IMR-90 (cell line): ENCODE measurements at regions not wholly inside any gene's neighbourhood (a gene's known extent, or its start where the extent isn't known, plus 50 kb on each side); places are given as distances from the start of the nearest gene placed in this dataset.

Experiments
- ATAC-seq: fragments of 200-7000 bp; cut with Tn5 transposase; 2 replicates; pipeline ENCODE4 v1.9.1; 2020; ENCODE audit warnings: low read depth, mild to moderate bottlenecking, moderate library complexity
- BruUV-seq: library from RNA; stranded (reverse); fragments of 400-500 nt; replicated peaks from 2 replicates; lab custom pipeline; 2021; lab: Mats Ljungman, UMichigan
- CTCF ChIA-PET: fragments of 300-600 bp; formaldehyde crosslinking; extraction: SDS; loops from one replicate; lab custom pipeline; 2021; ENCODE audit warnings: antibody characterized with exemption; lab: Yijun Ruan, JAX
- POLR2A ChIA-PET: fragments of 300-600 bp; sonication (Branson Sonifier 250); formaldehyde crosslinking; loops from one replicate; lab custom pipeline; 2022; ENCODE audit warnings: antibody characterized with exemption; ENCODE audit not compliant: unreplicated experiment; lab: Charles Lee
- DNase-seq: peaks from one replicate; pipeline ENCODE4 v3.0.0; 2013
- H2AFZ ChIP-seq: replicated peaks from 2 replicates; pipeline ENCODE3; 2013; ENCODE audit warnings: low read length, mild to moderate bottlenecking; ENCODE audit not compliant: poor library complexity
- H2AK5ac ChIP-seq: 2 replicates; pipeline ENCODE4 v1.6.1; 2013; ENCODE audit warnings: low read depth, low read length, inconsistent platforms
- H2AK9ac ChIP-seq: replicated peaks from 2 replicates; pipeline ENCODE3; 2013; ENCODE audit warnings: mild to moderate bottlenecking, low read depth, low read length, moderate library complexity; ENCODE audit not compliant: poor library complexity
- H2BK120ac ChIP-seq: 2 replicates; pipeline ENCODE4 v1.6.1; 2013; ENCODE audit warnings: low read depth, low read length, inconsistent platforms
- H2BK15ac ChIP-seq: 3 replicates; pipeline ENCODE4 v1.6.1; 2013; ENCODE audit warnings: low read depth, low read length, inconsistent platforms
- H2BK20ac ChIP-seq: 2 replicates; pipeline ENCODE4 v1.6.1; 2013; ENCODE audit warnings: low read depth, mild to moderate bottlenecking, inconsistent platforms, low read length, moderate library complexity
- H2BK5ac ChIP-seq: 2 replicates; pipeline ENCODE4 v1.6.1; 2013; ENCODE audit warnings: mild to moderate bottlenecking, low read depth, low read length, inconsistent platforms; ENCODE audit not compliant: poor library complexity, severe bottlenecking
- H3K14ac ChIP-seq: replicated peaks from 2 replicates; pipeline ENCODE4 v1.6.1; 2013; ENCODE audit warnings: low read depth, low read length, inconsistent platforms
- H3K18ac ChIP-seq: 2 replicates; pipeline ENCODE4 v1.6.1; 2013; ENCODE audit warnings: low read depth, low read length, control low read depth
- H3K23ac ChIP-seq: 2 replicates; pipeline ENCODE4 v1.6.1; 2013; ENCODE audit warnings: low read depth, low read length, inconsistent platforms
- H3K27ac ChIP-seq: 2 replicates; pipeline ENCODE4 v1.5.1; 2013; ENCODE audit warnings: mild to moderate bottlenecking, control low read depth, low read length; ENCODE audit not compliant: insufficient read depth
- H3K27me3 ChIP-seq: 2 replicates; pipeline ENCODE4 v1.6.1; 2013; ENCODE audit warnings: low read length; ENCODE audit not compliant: control insufficient read depth, insufficient read depth
- H3K36me3 ChIP-seq: 2 replicates; pipeline ENCODE4 v1.6.1; 2013; ENCODE audit warnings: low read length, mixed read lengths; ENCODE audit not compliant: control insufficient read depth, insufficient read depth
- H3K4ac ChIP-seq: 2 replicates; pipeline ENCODE4 v1.6.1; 2013; ENCODE audit warnings: low read depth, low read length, inconsistent platforms
- H3K4me1 ChIP-seq: 2 replicates; pipeline ENCODE4 v1.6.1; 2013; ENCODE audit warnings: low read length, mixed read lengths; ENCODE audit not compliant: control insufficient read depth, insufficient read depth
- H3K4me2 ChIP-seq: 2 replicates; pipeline ENCODE4 v1.6.1; 2013; ENCODE audit warnings: low read depth, mild to moderate bottlenecking, control low read depth, low read length, moderate library complexity
- H3K4me3 ChIP-seq: 2 replicates; pipeline ENCODE4 v1.5.1; 2013; ENCODE audit warnings: low read depth, mild to moderate bottlenecking, control low read depth, low read length, moderate library complexity; ENCODE audit not compliant: insufficient read depth
- H3K56ac ChIP-seq: 2 replicates; pipeline ENCODE4 v1.6.1; 2013; ENCODE audit warnings: low read length, inconsistent platforms; ENCODE audit not compliant: insufficient read depth; ENCODE audit errors: extremely low read depth
- H3K79me1 ChIP-seq, 2 experiments: 2 replicates each; pipeline ENCODE4 v1.6.1; 2013; ENCODE audit warnings: low read length in 2 of 2, inconsistent platforms in 1 of 2, low read depth in 1 of 2
- H3K9ac ChIP-seq: 2 replicates; pipeline ENCODE4 v1.6.1; 2013; ENCODE audit warnings: low read depth, low read length, control low read depth
- H3K9me1 ChIP-seq: 2 replicates; pipeline ENCODE4 v1.6.1; 2013; ENCODE audit warnings: low read length, inconsistent platforms; ENCODE audit not compliant: insufficient read depth
- H3K9me3 ChIP-seq: 2 replicates; pipeline ENCODE4 v1.6.1; 2013; ENCODE audit warnings: low read length; ENCODE audit not compliant: control insufficient read depth, insufficient read depth
- H4K20me1 ChIP-seq: 2 replicates; pipeline ENCODE4 v1.6.1; 2013; ENCODE audit warnings: low read length, inconsistent platforms; ENCODE audit not compliant: insufficient read depth
- H4K5ac ChIP-seq: 2 replicates; pipeline ENCODE4 v1.6.1; 2013; ENCODE audit warnings: mild to moderate bottlenecking, low read depth, low read length, control low read depth
- H4K8ac ChIP-seq, 2 experiments: 2 replicates each; pipeline ENCODE4 v1.6.1; 2013; ENCODE audit warnings: low read depth in 2 of 2, low read length in 2 of 2, control low read depth in 1 of 2, inconsistent platforms in 1 of 2
- H4K91ac ChIP-seq: 2 replicates; pipeline ENCODE4 v1.6.1; 2013; ENCODE audit warnings: low read depth, low read length, inconsistent platforms; ENCODE audit not compliant: insufficient read depth
- BHLHE40 ChIP-seq: fragments of 150-350 bp; IDR thresholded peaks from 2 replicates; pipeline ENCODE4 v1.6.1; 2016; ENCODE audit warnings: mild to moderate bottlenecking, low read depth, low read length
- CEBPB ChIP-seq: IDR thresholded peaks from 2 replicates; pipeline ENCODE4 v1.6.1; 2012; ENCODE audit warnings: low read depth, low read length, improper control_type of control experiment
- CHD1 ChIP-seq: IDR thresholded peaks from 2 replicates; pipeline ENCODE4 v1.6.1; 2012; ENCODE audit warnings: low read depth, low read length, improper control_type of control experiment
- FOS ChIP-seq: fragments of 150-350 bp; IDR thresholded peaks from 2 replicates; pipeline ENCODE4 v1.6.1; 2016; ENCODE audit warnings: low read depth, low read length
- MAFK ChIP-seq: IDR thresholded peaks from 2 replicates; pipeline ENCODE4 v1.6.1; 2012; ENCODE audit warnings: low read depth, low read length, improper control_type of control experiment
- MAZ ChIP-seq: IDR thresholded peaks from 2 replicates; pipeline ENCODE4 v1.6.1; 2012; ENCODE audit warnings: low read depth, mild to moderate bottlenecking, low read length, improper control_type of control experiment, moderate library complexity, borderline replicate concordance
- MXI1 ChIP-seq: IDR thresholded peaks from 2 replicates; pipeline ENCODE4 v1.6.1; 2012; ENCODE audit warnings: low read depth, mild to moderate bottlenecking, low read length, moderate library complexity, borderline replicate concordance
- NFE2L2 ChIP-seq: fragments of 150-350 bp; IDR thresholded peaks from 2 replicates; pipeline ENCODE4 v1.6.1; 2016; ENCODE audit warnings: low read depth, mild to moderate bottlenecking, low read length
- POLR2A ChIP-seq: IDR thresholded peaks from 2 replicates; pipeline ENCODE4 v1.6.1; 2012; ENCODE audit warnings: mild to moderate bottlenecking, low read depth, low read length
- RAD21 ChIP-seq: IDR thresholded peaks from 2 replicates; pipeline ENCODE4 v1.6.1; 2012; ENCODE audit warnings: low read length, improper control_type of control experiment
- RCOR1 ChIP-seq: IDR thresholded peaks from 2 replicates; pipeline ENCODE4 v1.6.1; 2012; ENCODE audit warnings: mild to moderate bottlenecking, low read length, improper control_type of control experiment; ENCODE audit not compliant: insufficient replicate concordance
- RFX5 ChIP-seq: IDR thresholded peaks from 2 replicates; pipeline ENCODE4 v1.8.0; 2012; ENCODE audit warnings: low read depth, mild to moderate bottlenecking, low read length, moderate library complexity
- SMC3 ChIP-seq: fragments of 150-350 bp; IDR thresholded peaks from 2 replicates; pipeline ENCODE4 v1.6.1; 2016; ENCODE audit warnings: low read depth, mild to moderate bottlenecking, antibody characterized with exemption, low read length, moderate library complexity
- WGBS, 2 experiments: methylation state at CpG; one replicate each; pipeline versions ENCODE4 v1.1.5 to v1.1.7; 2013; ENCODE audit warnings: missing lambda C conversion rate in 2 of 2; ENCODE audit not compliant: insufficient read length in 1 of 2; ENCODE audit errors: extremely low coverage in 2 of 2; 5-methylcytosine and 5-hydroxymethylcytosine counted together
- dilution Hi-C: fragments of 300-500 bp; cut with HindIII; formaldehyde crosslinking; loops from one replicate; pipeline ENCODE4 v1.14.3; 2018; ENCODE audit warnings: low sequenced_read_pairs; ENCODE audit not compliant: unreplicated experiment
- in situ Hi-C: fragments of 300-500 bp; cut with MboI; formaldehyde crosslinking; loops from 3 replicates; pipeline ENCODE4 v1.14.3; 2019; ENCODE audit warnings: low sequenced_read_pairs, inconsistent platforms, mixed read lengths
- intact Hi-C: fragments of 100-400 bp; cut with micrococcal nuclease; formaldehyde crosslinking; loops from 2 replicates; pipeline ENCODE4 v1.10.0; 2022
- TF ChIP-seq, protein P1 (sequence below): fragments of 150-350 bp; IDR thresholded peaks from 2 replicates; pipeline ENCODE4 v1.6.1; 2016; ENCODE audit warnings: low read depth, mild to moderate bottlenecking, low read length, moderate library complexity, borderline replicate concordance
- TF ChIP-seq, protein P2 (sequence below): fragments of 150-350 bp; IDR thresholded peaks from 2 replicates; pipeline ENCODE4 v1.6.1; 2017; ENCODE audit warnings: mild to moderate bottlenecking, antibody characterized with exemption, low read length, low read depth
- TF ChIP-seq, protein P3 (sequence below): conservative IDR thresholded peaks from 2 replicates; pipeline ENCODE4 v1.5.1; 2012; ENCODE audit warnings: mild to moderate bottlenecking, low read depth, low read length, improper control_type of control experiment

- intact Hi-C loops, result no loop called here
- no TSS peak for BruUV-seq
- H3K36me3 ChIP-seq, result no peaks in the 10 kb centered on the region
- H3K9me3 ChIP-seq, result no peaks in the 10 kb centered on the region
- H3K18ac ChIP-seq, result no peak overlapping the region
- H2BK20ac ChIP-seq, result no peak overlapping the region
- TF ChIP-seq CEBPB, result no peak
- no peak for TF ChIP-seq MXI1
- TF ChIP-seq, protein P1, sequence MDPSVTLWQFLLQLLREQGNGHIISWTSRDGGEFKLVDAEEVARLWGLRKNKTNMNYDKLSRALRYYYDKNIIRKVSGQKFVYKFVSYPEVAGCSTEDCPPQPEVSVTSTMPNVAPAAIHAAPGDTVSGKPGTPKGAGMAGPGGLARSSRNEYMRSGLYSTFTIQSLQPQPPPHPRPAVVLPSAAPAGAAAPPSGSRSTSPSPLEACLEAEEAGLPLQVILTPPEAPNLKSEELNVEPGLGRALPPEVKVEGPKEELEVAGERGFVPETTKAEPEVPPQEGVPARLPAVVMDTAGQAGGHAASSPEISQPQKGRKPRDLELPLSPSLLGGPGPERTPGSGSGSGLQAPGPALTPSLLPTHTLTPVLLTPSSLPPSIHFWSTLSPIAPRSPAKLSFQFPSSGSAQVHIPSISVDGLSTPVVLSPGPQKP, result no peak
- TF ChIP-seq MAFK, result no peak
- TF ChIP-seq RFX5, result no peak
- no peak for TF ChIP-seq SMC3
- TF ChIP-seq RCOR1, result no peak
- no peak for TF ChIP-seq FOS
- TF ChIP-seq NFE2L2, result no peak
- TF ChIP-seq, protein P2, sequence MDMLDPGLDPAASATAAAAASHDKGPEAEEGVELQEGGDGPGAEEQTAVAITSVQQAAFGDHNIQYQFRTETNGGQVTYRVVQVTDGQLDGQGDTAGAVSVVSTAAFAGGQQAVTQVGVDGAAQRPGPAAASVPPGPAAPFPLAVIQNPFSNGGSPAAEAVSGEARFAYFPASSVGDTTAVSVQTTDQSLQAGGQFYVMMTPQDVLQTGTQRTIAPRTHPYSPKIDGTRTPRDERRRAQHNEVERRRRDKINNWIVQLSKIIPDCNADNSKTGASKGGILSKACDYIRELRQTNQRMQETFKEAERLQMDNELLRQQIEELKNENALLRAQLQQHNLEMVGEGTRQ, result no peak
- TF ChIP-seq POLR2A, result no peak
- TF ChIP-seq CHD1, result no peak
- no peak for TF ChIP-seq MAZ
- TF ChIP-seq, protein P3, sequence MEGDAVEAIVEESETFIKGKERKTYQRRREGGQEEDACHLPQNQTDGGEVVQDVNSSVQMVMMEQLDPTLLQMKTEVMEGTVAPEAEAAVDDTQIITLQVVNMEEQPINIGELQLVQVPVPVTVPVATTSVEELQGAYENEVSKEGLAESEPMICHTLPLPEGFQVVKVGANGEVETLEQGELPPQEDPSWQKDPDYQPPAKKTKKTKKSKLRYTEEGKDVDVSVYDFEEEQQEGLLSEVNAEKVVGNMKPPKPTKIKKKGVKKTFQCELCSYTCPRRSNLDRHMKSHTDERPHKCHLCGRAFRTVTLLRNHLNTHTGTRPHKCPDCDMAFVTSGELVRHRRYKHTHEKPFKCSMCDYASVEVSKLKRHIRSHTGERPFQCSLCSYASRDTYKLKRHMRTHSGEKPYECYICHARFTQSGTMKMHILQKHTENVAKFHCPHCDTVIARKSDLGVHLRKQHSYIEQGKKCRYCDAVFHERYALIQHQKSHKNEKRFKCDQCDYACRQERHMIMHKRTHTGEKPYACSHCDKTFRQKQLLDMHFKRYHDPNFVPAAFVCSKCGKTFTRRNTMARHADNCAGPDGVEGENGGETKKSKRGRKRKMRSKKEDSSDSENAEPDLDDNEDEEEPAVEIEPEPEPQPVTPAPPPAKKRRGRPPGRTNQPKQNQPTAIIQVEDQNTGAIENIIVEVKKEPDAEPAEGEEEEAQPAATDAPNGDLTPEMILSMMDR, result no peak
- TF ChIP-seq BHLHE40, result no peak
- TF ChIP-seq RAD21, result no peak
- H3K4me3 ChIP-seq, result no peak overlapping the region
- H3K27ac ChIP-seq, result no peak overlapping the region
- H3K4ac ChIP-seq, result no peak overlapping the region
- H2BK15ac ChIP-seq, result no peak overlapping the region
- H3K4me1 ChIP-seq, result no peaks in the 10 kb centered on the region
- dilution Hi-C loops, result no loop called here
- no peak overlapping the region for H2AFZ ChIP-seq
- H3K27me3 ChIP-seq, result no peaks in the 10 kb centered on the region
- H2AK5ac ChIP-seq, result no peak overlapping the region
- no peak overlapping the region for H4K91ac ChIP-seq
- no peak overlapping the region for H3K4me2 ChIP-seq
- no peaks in the 10 kb centered on the region for H3K9me1 ChIP-seq
- no peak overlapping the region for H4K8ac ChIP-seq
- H3K9ac ChIP-seq, result no peak overlapping the region
- no peaks in the 10 kb centered on the region for H4K20me1 ChIP-seq
- H3K14ac ChIP-seq, result no peak overlapping the region
- ChIA-PET CTCF (no interaction called here), POLR2A (no interaction called here)
- H3K79me1 ChIP-seq, result no peaks in the 10 kb centered on the region
- WGBS, 2 experiments, result no CpG with 5 or more reads among the region's 1 CpG
- DNase-seq (no peak), ATAC-seq (no peak)
- H3K56ac ChIP-seq, result no peak overlapping the region
- no peak overlapping the region for H2BK120ac ChIP-seq
- no peak overlapping the region for H3K23ac ChIP-seq
- no peak overlapping the region for H2AK9ac ChIP-seq
- no peak overlapping the region for H4K5ac ChIP-seq
- no peak overlapping the region for H2BK5ac ChIP-seq
- in situ Hi-C loops, result no loop called here
Measured at GRCh38 chr13:53159431-53159830, 130.8 kb downstream of the OLFM4 start.
